T-cell (primary cell): ENCODE measurements at regions not wholly inside any gene's neighbourhood (a gene's known extent, or its start where the extent isn't known, plus 50 kb on each side); places are given as distances from the start of the nearest gene placed in this dataset.

ENCODE experiments used
- ATAC-seq, 4 experiments: fragments of 200-7000 bp in 3 of 4; fragments of 150-1000 bp in 1 of 4; cut with Tn5 transposase; replicated peaks in 1 of 4; 1 replicate in 3 of 4; 2 replicates in 1 of 4; pipeline ENCODE4 v1.10.0; 2021; ENCODE audit warnings: moderate library complexity in 3 of 4, mild to moderate bottlenecking in 2 of 4, moderate number of reproducible peaks in 1 of 4
- CTCF ChIA-PET, 2 donors: fragments of 300-600 bp; sonication (Branson Sonifier 250); formaldehyde crosslinking; loops; one replicate each; lab custom pipeline; 2022; ENCODE audit warnings: antibody characterized with exemption in 2 of 2; lab: Charles Lee
- POLR2A ChIA-PET, 2 donors: fragments of 300-600 bp; sonication (Branson Sonifier 250); formaldehyde crosslinking; loops; one replicate each; lab custom pipeline; 2022; ENCODE audit warnings: antibody characterized with exemption in 2 of 2; lab: Charles Lee
- DNase-seq, 35 experiments: peaks; one replicate each; pipeline versions ENCODE4 v3.0.0 to v3.0.0-alpha.2; 2013 to 2023
- H3K27ac ChIP-seq: one replicate; pipeline ENCODE4 v1.5.1; 2013; ENCODE audit warnings: low read length
- H3K27me3 ChIP-seq, 2 experiments: replicated peaks in 1 of 2; 1 replicate in 1 of 2; 2 replicates in 1 of 2; pipeline versions ENCODE4 v1.6.1 to v1.7.0; 2013; ENCODE audit warnings: low read length in 1 of 2, mixed read lengths in 1 of 2; ENCODE audit not compliant: control insufficient read depth in 2 of 2, insufficient read depth in 2 of 2; ENCODE audit errors: extremely low read depth in 1 of 2
- H3K36me3 ChIP-seq, 2 donors: 1 replicate in 1 of 2; 2 replicates in 1 of 2; pipeline versions ENCODE4 v1.6.1 to v1.7.0; 2013; ENCODE audit warnings: low read length in 1 of 2; ENCODE audit not compliant: control insufficient read depth in 2 of 2, insufficient read depth in 1 of 2; ENCODE audit errors: extremely low read depth in 1 of 2
- H3K4me1 ChIP-seq, 2 experiments: 1 replicate in 1 of 2; 2 replicates in 1 of 2; pipeline versions ENCODE4 v1.6.1 to v1.7.0; 2013; ENCODE audit warnings: low read length in 2 of 2, mixed read lengths in 1 of 2; ENCODE audit not compliant: insufficient read depth in 2 of 2, control insufficient read depth in 1 of 2; ENCODE audit errors: extremely low read depth in 1 of 2
- H3K4me3 ChIP-seq, 2 donors: 1 replicate in 1 of 2; 2 replicates in 1 of 2; pipeline versions ENCODE4 v1.5.1 to v1.7.0; 2013; ENCODE audit warnings: mild to moderate bottlenecking in 2 of 2, low read length in 1 of 2, moderate library complexity in 1 of 2; ENCODE audit not compliant: control insufficient read depth in 1 of 2; ENCODE audit errors: extremely low read depth in 1 of 2
- H3K9me3 ChIP-seq: 2 replicates; pipeline ENCODE4 v1.7.0; 2013
- H3K27ac Mint-ChIP-seq, 2 donors: one replicate each; pipeline ENCODE4 v1.8.0; 2020 to 2021; ENCODE audit warnings: mild to moderate bottlenecking in 2 of 2, mixed read lengths in 2 of 2
- H3K27me3 Mint-ChIP-seq, 2 donors: one replicate each; pipeline ENCODE4 v1.8.0; 2021 to 2022; ENCODE audit warnings: mixed read lengths in 2 of 2
- H3K36me3 Mint-ChIP-seq: one replicate; pipeline ENCODE4 v1.8.0; 2021; ENCODE audit warnings: mixed read lengths
- H3K4me1 Mint-ChIP-seq, 3 donors: one replicate each; pipeline ENCODE4 v1.8.0; 2020 to 2022; ENCODE audit warnings: mixed read lengths in 3 of 3, mild to moderate bottlenecking in 1 of 3
- H3K4me3 Mint-ChIP-seq, 3 donors: one replicate each; pipeline ENCODE4 v1.8.0; 2020 to 2022; ENCODE audit warnings: mild to moderate bottlenecking in 3 of 3, mixed read lengths in 3 of 3, moderate library complexity in 3 of 3
- H3K9me3 Mint-ChIP-seq, 3 donors: one replicate each; pipeline ENCODE4 v1.8.0; 2020 to 2022; ENCODE audit warnings: mixed read lengths in 3 of 3
- WGBS: methylation state at CpG from one replicate; pipeline ENCODE4 v1.1.5; 2013; ENCODE audit warnings: missing lambda C conversion rate; ENCODE audit not compliant: insufficient coverage; 5-methylcytosine and 5-hydroxymethylcytosine counted together

GRCh38 chr10:128300290-128300824, 174.1 kb upstream of the MKI67 start:
- DNase-seq: no peak
- no peak for ATAC-seq
- no peaks in the 10 kb centered on the region for H3K36me3 Mint-ChIP-seq
- Histone ChIP-seq H3K27me3 (peaks cover 0 to 4% of the 10 kb centered on the region in 2 experiments), H3K4me3 (no peak overlapping the region), H3K36me3 (no peaks in the 10 kb centered on the region), H3K27ac (no peak overlapping the region), H3K4me1 (no peaks in the 10 kb centered on the region), H3K9me3 (no peaks in the 10 kb centered on the region)
- ChIA-PET CTCF (no interaction called here), POLR2A (no interaction called here)
- H3K4me1 Mint-ChIP-seq: no peaks in the 10 kb centered on the region
- peaks cover 0 to 8% of the 10 kb centered on the region in 2 donors for H3K27me3 Mint-ChIP-seq
- peaks cover 5 to 7% (median 7%) of the 10 kb centered on the region in 3 donors for H3K9me3 Mint-ChIP-seq
- no peak overlapping the region for H3K27ac Mint-ChIP-seq
- no peak overlapping the region for H3K4me3 Mint-ChIP-seq
- 89% methylated on average over 12 of the region's 13 CpGs for WGBS

- Mint-ChIP-seq H3K36me3 (no peaks in the 10 kb centered on the region), H3K4me3 (no peak overlapping the region), H3K4me1 (no peaks in the 10 kb centered on the region), H3K27ac (no peak overlapping the region), H3K9me3 (peaks cover 5 to 7% (median 7%) of the 10 kb centered on the region in 3 donors), H3K27me3 (peaks cover 0 to 4% of the 10 kb centered on the region in 2 donors)
- Histone ChIP-seq H3K4me3 (no peak overlapping the region), H3K27ac (no peak overlapping the region), H3K27me3 (peaks cover 0 to 10% of the 10 kb centered on the region in 2 experiments), H3K9me3 (no peaks in the 10 kb centered on the region), H3K36me3 (no peaks in the 10 kb centered on the region), H3K4me1 (no peaks in the 10 kb centered on the region)
- ChIA-PET POLR2A (no interaction called here), CTCF (no interaction called here)
- DNase-seq (no peak), ATAC-seq (no peak)
- WGBS: 88% methylated on average over 4 of the region's 5 CpGs
Observed at GRCh38 chr10:128301051-128301450, 174.8 kb upstream of the MKI67 start.

GRCh38 chr10:128302808-128303207, 176.6 kb upstream of the MKI67 start:
- H3K9me3 ChIP-seq: no peaks in the 10 kb centered on the region
- no peaks in the 10 kb centered on the region for H3K36me3 Mint-ChIP-seq
- H3K4me1 ChIP-seq: no peaks in the 10 kb centered on the region
- ATAC-seq (no peak), DNase-seq (no peak)
- H3K4me1 Mint-ChIP-seq: no peaks in the 10 kb centered on the region
- no peak overlapping the region for H3K27ac ChIP-seq
- H3K27me3 ChIP-seq: peaks cover 0 to 10% of the 10 kb centered on the region in 2 experiments
- ChIA-PET CTCF (no interaction called here), POLR2A (no interaction called here)
- peaks cover 5 to 7% (median 7%) of the 10 kb centered on the region in 3 donors for H3K9me3 Mint-ChIP-seq
- no peaks in the 10 kb centered on the region for H3K36me3 ChIP-seq
- no peak overlapping the region for H3K27ac Mint-ChIP-seq
- H3K4me3 Mint-ChIP-seq: no peak overlapping the region
- H3K27me3 Mint-ChIP-seq: peaks cover 0 to 1% of the 10 kb centered on the region in 2 donors
- 33% methylated on average over 1 of the region's 3 CpGs for WGBS
- no peak overlapping the region for H3K4me3 ChIP-seq

- ChIA-PET CTCF (no interaction called here), POLR2A (no interaction called here)
- H3K36me3 Mint-ChIP-seq: no peaks in the 10 kb centered on the region
- no peaks in the 10 kb centered on the region for H3K9me3 ChIP-seq
- no peaks in the 10 kb centered on the region for H3K4me1 ChIP-seq
- no peak overlapping the region for H3K4me3 Mint-ChIP-seq
- no peak for ATAC-seq
- H3K4me1 Mint-ChIP-seq: no peaks in the 10 kb centered on the region
- H3K9me3 Mint-ChIP-seq: peaks cover 5 to 7% (median 7%) of the 10 kb centered on the region in 3 donors
- H3K27ac Mint-ChIP-seq: no peak overlapping the region
- WGBS: 64% methylated on average over 2 of the region's 5 CpGs
- no peak for DNase-seq
- H3K4me3 ChIP-seq: no peak overlapping the region
- peaks cover 0 to 9% of the 10 kb centered on the region in 2 experiments for H3K27me3 ChIP-seq
- peaks cover 0 to 4% of the 10 kb centered on the region in 2 donors for H3K27me3 Mint-ChIP-seq
- no peak overlapping the region for H3K27ac ChIP-seq
- no peaks in the 10 kb centered on the region for H3K36me3 ChIP-seq
Observed at GRCh38 chr10:128304271-128304670, 178.0 kb upstream of the MKI67 start.

- Histone ChIP-seq H3K9me3 (no peaks in the 10 kb centered on the region), H3K4me3 (no peak overlapping the region), H3K27me3 (peaks cover 0 to 6% of the 10 kb centered on the region in 2 experiments), H3K36me3 (no peaks in the 10 kb centered on the region), H3K27ac (no peak overlapping the region), H3K4me1 (no peaks in the 10 kb centered on the region)
- no peaks in the 10 kb centered on the region for H3K4me1 Mint-ChIP-seq
- H3K27me3 Mint-ChIP-seq: peaks cover 0 to 4% of the 10 kb centered on the region in 2 donors
- H3K9me3 Mint-ChIP-seq: peaks cover 4 to 7% (median 7%) of the 10 kb centered on the region in 3 donors
- DNase-seq: no peak
- no peak for ATAC-seq
- WGBS: 81% methylated on average over 9 of the region's 17 CpGs
- ChIA-PET CTCF (interaction anchor here in 1 of 2 donors (0.7 kb wide), 1 partner anchor 92 kb away, joined by 7 read pairs; no protein-coding TSS in a partner anchor), POLR2A (no interaction called here)
- H3K4me3 Mint-ChIP-seq: no peak overlapping the region
- no peak overlapping the region for H3K27ac Mint-ChIP-seq
- H3K36me3 Mint-ChIP-seq: no peaks in the 10 kb centered on the region
Observed at GRCh38 chr10:128305601-128306345, 179.6 kb upstream of the MKI67 start.

GRCh38 chr10:128306535-128306934, 180.3 kb upstream of the MKI67 start:
- Mint-ChIP-seq H3K27me3 (peaks cover 0 to 4% of the 10 kb centered on the region in 2 donors), H3K36me3 (no peaks in the 10 kb centered on the region), H3K27ac (no peak overlapping the region), H3K9me3 (peaks cover 0 to 3% (median 3%) of the 10 kb centered on the region in 3 donors), H3K4me3 (no peak overlapping the region), H3K4me1 (no peaks in the 10 kb centered on the region)
- Histone ChIP-seq H3K9me3 (no peaks in the 10 kb centered on the region), H3K4me3 (no peak overlapping the region), H3K4me1 (no peaks in the 10 kb centered on the region), H3K27ac (no peak overlapping the region), H3K36me3 (no peaks in the 10 kb centered on the region), H3K27me3 (peaks cover 0 to 6% of the 10 kb centered on the region in 2 experiments)
- ChIA-PET POLR2A (no interaction called here), CTCF (no interaction called here)
- WGBS: 100% methylated on average over 1 of the region's 6 CpGs
- ATAC-seq (no peak), DNase-seq (no peak)
